ENCODE measurements at regions not wholly inside any gene's neighbourhood (a gene's known extent, or its start where the extent isn't known, plus 50 kb on each side); places are given as distances from the start of the nearest gene placed in this dataset.

DNA sequence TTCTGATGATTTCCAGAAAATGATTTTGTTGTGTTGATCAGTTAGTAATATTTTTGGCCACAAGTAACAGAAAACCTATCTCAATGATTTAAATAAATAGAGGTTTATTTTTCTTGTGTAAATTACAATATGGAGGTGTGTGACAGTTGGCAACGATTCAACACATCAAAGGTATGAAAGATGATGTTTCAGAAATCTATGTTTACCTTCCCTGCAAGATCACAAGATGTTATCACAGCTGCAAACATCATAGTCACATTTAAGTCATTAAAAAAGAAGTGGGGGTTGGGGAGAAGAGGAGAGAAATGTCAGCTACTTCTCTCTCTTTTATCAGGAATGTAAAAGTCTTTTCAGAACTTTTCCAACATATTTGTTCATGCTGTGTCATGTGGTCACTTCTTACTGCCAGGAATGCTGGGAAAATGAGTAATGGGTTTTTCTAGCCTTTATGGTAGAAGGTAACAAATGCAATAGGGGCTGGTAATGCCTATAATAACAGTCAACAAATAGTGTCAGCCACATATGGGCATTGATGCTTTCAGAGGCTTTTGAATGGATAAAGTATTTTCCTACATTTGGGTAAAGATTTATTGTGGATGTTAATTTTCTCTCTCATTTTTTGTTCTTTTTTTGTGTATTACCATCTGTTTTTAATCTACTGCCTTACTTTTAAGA, 742.7 kb downstream of the TLE1 start:
- in situ Hi-C loops (cut with MboI; ENCODE audit: low sequenced_read_pairs, unreplicated experiment): no loop called here
- TF ChIP-seq, protein P1, sequence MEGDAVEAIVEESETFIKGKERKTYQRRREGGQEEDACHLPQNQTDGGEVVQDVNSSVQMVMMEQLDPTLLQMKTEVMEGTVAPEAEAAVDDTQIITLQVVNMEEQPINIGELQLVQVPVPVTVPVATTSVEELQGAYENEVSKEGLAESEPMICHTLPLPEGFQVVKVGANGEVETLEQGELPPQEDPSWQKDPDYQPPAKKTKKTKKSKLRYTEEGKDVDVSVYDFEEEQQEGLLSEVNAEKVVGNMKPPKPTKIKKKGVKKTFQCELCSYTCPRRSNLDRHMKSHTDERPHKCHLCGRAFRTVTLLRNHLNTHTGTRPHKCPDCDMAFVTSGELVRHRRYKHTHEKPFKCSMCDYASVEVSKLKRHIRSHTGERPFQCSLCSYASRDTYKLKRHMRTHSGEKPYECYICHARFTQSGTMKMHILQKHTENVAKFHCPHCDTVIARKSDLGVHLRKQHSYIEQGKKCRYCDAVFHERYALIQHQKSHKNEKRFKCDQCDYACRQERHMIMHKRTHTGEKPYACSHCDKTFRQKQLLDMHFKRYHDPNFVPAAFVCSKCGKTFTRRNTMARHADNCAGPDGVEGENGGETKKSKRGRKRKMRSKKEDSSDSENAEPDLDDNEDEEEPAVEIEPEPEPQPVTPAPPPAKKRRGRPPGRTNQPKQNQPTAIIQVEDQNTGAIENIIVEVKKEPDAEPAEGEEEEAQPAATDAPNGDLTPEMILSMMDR (IDR thresholded peaks at IDR 0.05; ENCODE audit: borderline replicate concordance, control extremely low read depth, extremely low read depth, insufficient read depth, missing control alignments): no peak
- no peak for DNase-seq (ENCODE audit: low spot score)

DNA sequence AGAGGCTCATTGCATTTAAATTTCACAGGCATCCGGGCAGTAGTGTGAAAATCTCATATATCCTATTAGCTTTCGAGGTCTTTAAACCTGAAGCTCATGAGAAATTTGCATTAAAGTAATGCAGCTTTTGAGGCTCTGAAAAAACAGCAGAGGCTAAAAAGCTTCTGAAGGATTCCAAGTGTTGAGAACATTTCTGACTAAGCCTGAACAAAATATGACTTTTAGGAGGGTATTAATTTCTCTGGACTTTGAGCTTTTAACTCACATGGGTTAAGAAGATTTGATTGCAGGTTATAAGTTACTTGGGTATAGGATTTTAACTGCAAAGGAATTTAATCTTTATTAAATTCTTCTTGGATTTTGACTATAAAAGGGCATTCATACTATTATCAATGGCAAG, 743.9 kb downstream of the TLE1 start:
- in situ Hi-C loops (cut with MboI; ENCODE audit: low sequenced_read_pairs, unreplicated experiment): no loop called here
- TF ChIP-seq, protein P1 (IDR thresholded peaks at IDR 0.05; ENCODE audit: borderline replicate concordance, control extremely low read depth, extremely low read depth, insufficient read depth, missing control alignments): no peak
- DNase-seq (ENCODE audit: low spot score): no peak

DNA sequence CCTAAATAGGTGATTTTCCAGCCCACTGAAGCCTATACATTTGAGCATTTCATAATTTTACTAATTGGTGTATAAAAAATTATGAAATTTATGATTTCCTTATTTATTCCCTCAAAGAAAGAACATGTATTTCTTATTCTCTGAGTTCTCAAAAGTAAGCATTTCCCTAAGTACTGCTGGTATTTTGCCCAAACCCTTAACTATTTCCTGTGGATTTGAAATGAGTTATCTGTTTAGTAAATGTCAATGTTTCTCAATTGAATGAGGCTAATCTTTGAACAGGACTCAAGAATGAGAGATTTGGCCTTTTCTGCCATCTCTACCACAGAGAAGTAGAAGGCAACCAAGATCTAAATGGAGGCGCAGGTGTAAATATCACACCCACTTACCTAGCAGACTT, 751.7 kb downstream of the TLE1 start:
- TF ChIP-seq, protein P1 (IDR thresholded peaks at IDR 0.05; ENCODE audit: borderline replicate concordance, control extremely low read depth, extremely low read depth, insufficient read depth, missing control alignments): no peak

DNA sequence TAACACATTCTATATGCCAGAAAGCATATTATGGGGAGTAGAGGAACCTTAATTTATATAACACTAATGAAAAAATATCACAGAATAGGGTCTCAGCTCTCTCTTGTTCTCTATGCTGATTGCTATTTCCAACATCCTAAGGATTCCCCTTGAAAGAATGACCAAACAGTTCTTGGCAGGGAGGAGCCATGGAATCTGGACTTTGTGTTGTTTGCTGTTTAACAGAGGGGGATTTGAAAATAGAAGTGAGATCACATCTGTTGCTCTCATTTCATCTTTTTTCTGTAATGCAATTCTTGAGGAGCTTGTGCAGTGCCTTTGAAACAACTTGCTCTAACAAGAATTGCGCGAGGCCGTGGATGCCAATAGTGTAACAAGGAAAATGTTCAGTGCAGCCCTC, 755.3 kb downstream of the TLE1 start:
- in situ Hi-C loops (cut with MboI; ENCODE audit: low sequenced_read_pairs, unreplicated experiment): no loop called here
- DNase-seq (ENCODE audit: low spot score): no peak
- TF ChIP-seq, protein P1 (IDR thresholded peaks at IDR 0.05; ENCODE audit: borderline replicate concordance, control extremely low read depth, extremely low read depth, insufficient read depth, missing control alignments): no peak

More for the DNA sequence above, 751.7 kb downstream of the TLE1 start:
- in situ Hi-C loops (cut with MboI; ENCODE audit: low sequenced_read_pairs, unreplicated experiment): no loop called here
- no peak for DNase-seq (ENCODE audit: low spot score)

DNA sequence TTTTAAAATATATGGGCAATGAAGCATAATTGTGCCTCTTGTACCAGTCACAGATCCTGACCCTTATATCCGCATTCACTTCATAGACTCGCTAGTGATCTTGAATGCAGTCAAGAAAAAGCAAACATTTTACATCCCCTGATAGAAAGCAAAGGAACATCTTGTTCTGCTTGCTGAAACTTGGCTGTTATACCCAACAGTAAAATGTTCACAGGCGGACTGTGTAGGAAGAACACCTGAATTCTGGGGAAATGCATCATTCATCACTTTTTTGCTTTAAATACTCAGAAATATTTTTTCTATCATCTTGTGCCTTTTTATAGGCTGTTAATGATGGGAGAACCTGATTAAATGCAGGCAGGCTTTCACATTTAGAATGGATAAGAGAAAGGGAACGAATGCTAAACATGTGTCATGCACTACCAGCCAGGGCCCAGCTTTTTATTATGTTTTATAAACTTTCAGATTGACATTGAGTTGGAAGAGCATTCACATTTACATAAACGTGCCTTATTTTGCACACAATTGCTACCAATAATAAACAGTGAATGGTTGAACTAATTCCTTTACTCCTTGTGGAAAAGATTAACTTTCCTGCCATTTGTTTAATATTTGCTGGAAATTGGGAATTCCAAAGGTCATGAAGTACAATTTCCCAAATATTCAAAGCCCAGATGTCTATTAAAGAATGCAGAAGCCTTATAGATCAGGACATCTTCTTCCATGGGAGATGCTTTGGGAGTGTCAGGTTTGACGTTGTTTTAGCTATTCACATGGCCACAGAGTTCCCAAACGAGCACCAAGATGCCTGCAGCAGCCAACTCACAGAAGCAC, 756.2 kb downstream of the TLE1 start:
- TF ChIP-seq, protein P1 (IDR thresholded peaks at IDR 0.05; ENCODE audit: borderline replicate concordance, control extremely low read depth, extremely low read depth, insufficient read depth, missing control alignments): no peak
- no peak for DNase-seq (ENCODE audit: low spot score)
- in situ Hi-C loops (cut with MboI; ENCODE audit: low sequenced_read_pairs, unreplicated experiment): no loop called here

DNA sequence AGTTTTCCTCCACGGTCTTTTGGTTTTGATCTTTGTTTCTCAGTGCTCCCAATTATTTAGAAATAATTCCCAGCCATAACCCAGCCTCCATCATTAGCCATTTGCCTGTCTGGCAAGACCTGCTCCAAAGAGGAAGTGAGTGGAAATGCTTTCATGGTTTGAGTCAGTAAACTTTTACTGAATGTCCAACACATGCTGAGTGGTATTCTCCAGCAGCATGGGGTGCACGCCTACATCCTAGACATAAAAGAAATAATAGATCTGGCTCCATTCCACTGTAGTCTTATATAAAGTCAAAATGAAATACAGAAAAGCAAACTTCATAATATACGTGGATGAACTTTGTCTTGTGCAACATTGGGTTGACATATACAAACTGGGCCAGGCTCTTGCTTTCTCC, 757.2 kb downstream of the TLE1 start:
- in situ Hi-C loops (cut with MboI; ENCODE audit: low sequenced_read_pairs, unreplicated experiment): no loop called here
- TF ChIP-seq, protein P1 (IDR thresholded peaks at IDR 0.05; ENCODE audit: borderline replicate concordance, control extremely low read depth, extremely low read depth, insufficient read depth, missing control alignments): no peak
- DNase-seq (ENCODE audit: low spot score): no peak

Data from GM13976 (cell line).